ACHN (cell line): ENCODE measurements at regions not wholly inside any gene's neighbourhood (a gene's known extent, or its start where the extent isn't known, plus 50 kb on each side); places are given as distances from the start of the nearest gene placed in this dataset.

Experiments used
- DNase-seq: peaks from one replicate; pipeline ENCODE4 v3.0.0-alpha.2; 2015
- in situ Hi-C: cut with HindIII; loops from 2 replicates; pipeline ENCODE4 v1.10.0; 2017; ENCODE audit warnings: low sequenced_read_pairs, low pct_ligation_motif_present, low pct_unique_long_range_greater_than_20kb

DNA sequence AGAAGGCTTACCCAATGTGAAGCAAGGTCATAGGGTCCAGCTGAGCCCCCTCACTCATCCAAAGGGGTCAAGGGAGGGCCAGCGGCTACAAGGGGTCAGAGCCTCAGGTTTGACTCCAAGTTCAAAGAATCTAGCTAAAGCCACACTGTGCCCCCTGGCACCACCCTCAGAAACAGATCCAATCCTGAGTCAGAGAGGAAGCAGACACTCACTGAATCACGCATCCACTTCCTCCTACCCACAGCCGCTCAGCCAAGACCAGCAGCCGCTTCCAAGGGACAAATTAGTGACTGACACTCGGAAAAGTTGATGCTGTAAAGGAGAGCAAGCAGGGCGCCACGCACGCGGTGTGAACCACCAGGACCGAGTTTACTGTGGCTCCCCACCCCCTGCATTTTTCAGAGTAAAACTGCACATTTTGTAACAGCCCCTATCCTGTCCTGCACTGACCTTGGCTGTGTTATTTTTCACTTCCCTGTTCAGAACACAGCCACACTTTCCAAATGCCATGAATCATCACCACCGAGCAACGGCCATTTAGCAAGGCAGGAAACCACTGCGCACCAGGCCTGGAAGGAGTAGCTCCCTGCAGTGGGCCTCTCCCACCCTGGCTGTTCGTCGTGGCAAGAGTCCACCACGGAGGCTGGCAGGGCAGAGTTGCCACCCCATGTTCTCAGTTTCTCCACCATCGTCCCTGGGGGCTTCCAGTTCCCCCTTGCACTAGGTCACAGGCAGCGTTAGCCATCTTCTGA, 147.8 kb downstream of the TOMM20 start:
- in situ Hi-C loops, result no loop called here
- DNase-seq, result peak; percentile 92

GRCh38 chr1:234980291-234980644, 148.4 kb downstream of the TOMM20 start:
- in situ Hi-C loops, result no loop called here
- peak; percentile 79 for DNase-seq

DNA sequence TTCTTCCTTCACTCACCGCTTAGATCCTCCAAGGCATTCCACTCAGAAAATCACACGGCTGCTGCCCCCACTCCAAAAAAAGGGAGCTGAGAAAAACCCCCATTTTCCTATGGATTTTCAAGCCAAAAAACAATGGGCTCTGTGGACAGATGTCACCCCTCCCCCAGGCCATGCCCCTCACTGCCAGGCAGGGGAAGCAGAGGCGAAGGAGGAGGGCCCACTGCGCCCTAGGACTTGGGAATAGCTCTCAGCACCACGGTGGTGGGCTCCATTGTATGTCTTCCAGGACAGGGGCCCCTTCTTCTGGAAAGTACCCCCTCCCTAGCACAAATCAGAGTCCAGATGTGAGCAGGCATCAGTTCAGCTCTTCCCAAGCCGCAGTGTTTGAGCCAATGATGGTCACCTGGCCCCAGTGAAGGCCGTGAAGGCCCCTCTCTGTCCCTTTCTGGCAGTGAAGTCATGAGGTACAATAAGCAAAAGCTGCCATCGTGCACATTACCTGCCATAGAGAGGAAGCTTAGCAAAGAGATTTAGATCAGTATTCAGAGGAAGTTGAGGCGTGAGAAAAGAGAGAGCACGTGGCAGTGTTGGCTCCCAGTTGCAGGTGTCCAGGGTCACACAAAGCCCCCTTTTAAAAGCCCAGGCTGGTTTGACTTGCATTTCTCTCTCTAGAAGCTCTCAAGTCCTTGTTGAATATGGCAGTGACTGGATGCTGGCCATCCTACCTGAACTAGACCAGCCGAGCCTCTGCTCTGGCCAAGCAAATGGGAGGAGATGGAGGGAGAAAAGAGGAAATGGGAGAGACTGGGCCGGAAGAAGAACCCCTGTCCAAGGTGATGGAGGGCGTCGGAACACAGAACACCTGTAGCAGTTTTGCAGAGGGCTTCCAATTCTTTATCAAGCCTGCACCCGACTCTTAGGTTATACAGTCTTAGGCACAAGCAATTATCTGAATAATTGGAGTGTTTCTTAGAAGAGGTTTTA, 149.0 kb downstream of the TOMM20 start:
- in situ Hi-C loops, result no loop called here

DNA sequence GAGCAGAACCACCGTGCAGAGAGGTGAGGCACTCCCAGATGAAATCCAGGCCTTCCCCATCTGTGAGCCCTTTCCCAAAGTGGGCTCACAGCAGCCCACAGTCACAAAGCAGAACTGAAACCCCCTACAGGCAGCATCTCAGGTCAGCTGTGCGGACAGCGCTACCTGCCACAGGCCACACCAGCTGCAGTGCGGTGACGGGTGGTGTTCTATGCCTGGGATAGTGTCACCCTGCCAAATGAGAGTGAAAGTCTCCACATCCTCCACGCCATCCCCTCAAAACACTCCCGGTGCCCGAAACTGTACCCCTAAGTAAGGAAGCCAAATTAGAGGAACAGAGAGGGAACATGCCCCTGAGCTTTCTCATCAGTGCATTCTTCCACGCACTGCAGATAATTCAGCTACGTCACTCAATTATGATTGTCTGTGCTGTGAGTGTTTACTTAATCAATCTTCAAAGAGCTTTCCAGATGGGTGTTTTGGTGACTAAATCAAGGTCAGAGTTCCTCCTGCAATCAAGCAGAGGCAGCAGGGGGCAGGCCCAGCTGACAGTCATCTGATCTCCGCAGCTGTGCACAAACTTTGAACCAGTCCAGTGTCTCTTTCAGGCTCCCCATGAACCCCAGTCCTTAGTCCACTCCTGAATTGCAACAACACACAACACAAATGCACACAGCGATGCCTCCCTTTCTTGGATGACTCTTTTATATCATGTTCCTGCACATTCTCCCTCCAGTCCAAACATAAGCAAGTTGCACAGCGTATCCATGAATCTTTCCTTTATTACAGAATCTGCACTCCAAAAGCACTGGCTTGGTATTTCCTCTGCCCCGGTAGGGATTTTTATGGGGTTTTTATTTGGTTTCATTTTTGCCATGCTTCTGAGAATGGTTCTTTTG, 150.0 kb downstream of the TOMM20 start:
- in situ Hi-C loops, result no loop called here
- DNase-seq, result no peak

More for the DNA sequence above, 149.0 kb downstream of the TOMM20 start:
- DNase-seq, result no peak

GRCh38 chr1:234977875-234978396, 150.7 kb downstream of the TOMM20 start:
- in situ Hi-C loops, result no loop called here
- no peak for DNase-seq

- no peak for DNase-seq
- in situ Hi-C loops, result no loop called here
Measured at GRCh38 chr1:234976861-234977680, 151.6 kb downstream of the TOMM20 start.

GRCh38 chr1:234975941-234976860, 152.4 kb downstream of the TOMM20 start:
- no peak for DNase-seq
- in situ Hi-C loops, result no loop called here

DNA sequence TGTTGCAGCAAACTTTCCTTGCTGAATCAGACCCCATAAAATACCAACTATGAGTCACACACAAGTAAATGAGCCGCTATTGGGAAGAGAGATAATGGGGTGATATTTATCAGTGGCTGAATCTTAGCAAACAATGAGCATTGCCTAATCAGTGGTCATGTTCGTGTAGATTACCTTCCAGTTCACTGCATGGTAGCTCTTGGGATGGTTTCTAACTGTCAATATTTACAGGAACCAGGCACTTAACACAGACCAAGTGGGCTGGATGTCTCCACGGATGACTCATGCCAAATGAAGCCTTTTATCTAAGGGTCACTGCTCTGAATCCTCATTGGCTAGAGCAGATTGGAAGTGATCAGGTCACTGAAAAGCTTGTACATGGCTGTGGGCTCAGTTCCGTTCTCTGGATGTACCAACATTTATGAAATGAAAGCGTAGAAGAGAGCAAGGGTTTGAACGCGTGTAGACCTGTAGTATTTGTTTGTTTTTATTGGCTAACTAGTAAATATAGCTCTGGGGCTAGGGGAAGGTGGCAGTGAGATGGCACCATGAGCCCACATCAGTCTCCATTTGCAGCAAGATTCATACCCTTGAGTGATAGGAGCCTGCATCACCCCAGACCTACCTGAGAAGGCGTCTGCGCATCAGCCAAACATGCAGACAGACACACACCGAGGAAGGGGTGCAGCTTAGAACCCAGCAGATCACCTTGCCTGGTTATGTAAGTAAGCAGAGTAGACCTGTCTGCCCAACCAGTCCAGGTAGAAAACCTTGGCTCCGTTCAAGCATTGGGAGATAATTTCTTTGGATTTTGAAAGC, 153.3 kb downstream of the TOMM20 start:
- in situ Hi-C loops, result no loop called here
- DNase-seq, result peak; percentile 96

- in situ Hi-C loops, result no loop called here
- DNase-seq, result no peak
Measured at GRCh38 chr1:234973426-234974250, 155.0 kb downstream of the TOMM20 start.

- in situ Hi-C loops, result no loop called here
- DNase-seq, result no peak
Measured at GRCh38 chr1:234972411-234973191, 156.0 kb downstream of the TOMM20 start.

DNA sequence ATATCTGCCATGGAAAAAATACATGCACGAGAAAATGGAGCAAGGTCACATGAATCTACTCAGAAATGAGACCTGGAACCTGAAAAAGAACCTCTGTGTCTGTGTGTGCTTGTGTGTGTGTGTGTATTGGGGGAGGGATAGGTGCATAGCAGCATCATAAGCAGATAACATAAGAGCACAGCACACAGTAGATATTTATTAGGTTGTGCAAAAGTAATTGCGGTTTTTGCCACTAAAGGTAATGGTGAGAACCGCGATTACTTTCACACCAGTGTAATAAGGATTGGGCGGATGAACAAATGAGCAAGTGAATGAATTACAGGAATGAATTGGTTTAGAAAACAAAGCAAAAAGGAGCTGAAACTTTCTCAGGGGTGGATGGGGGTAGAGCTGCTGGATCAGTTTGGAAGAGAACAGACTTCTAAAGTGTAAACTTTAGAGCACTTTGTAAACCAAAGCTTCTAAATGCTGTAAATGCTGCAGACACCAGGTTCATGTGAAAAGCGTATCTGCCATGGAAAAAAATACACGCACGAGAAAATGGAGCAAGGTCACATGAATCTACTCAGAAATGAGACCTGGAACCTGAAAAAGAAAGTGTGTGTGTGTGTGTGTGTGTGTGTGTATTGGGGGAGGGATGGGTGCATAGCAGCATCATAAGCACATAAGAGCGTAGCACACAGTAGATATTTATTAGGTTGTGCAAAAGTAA, 156.9 kb downstream of the TOMM20 start:
- in situ Hi-C loops, result no loop called here
- no peak for DNase-seq

DNA sequence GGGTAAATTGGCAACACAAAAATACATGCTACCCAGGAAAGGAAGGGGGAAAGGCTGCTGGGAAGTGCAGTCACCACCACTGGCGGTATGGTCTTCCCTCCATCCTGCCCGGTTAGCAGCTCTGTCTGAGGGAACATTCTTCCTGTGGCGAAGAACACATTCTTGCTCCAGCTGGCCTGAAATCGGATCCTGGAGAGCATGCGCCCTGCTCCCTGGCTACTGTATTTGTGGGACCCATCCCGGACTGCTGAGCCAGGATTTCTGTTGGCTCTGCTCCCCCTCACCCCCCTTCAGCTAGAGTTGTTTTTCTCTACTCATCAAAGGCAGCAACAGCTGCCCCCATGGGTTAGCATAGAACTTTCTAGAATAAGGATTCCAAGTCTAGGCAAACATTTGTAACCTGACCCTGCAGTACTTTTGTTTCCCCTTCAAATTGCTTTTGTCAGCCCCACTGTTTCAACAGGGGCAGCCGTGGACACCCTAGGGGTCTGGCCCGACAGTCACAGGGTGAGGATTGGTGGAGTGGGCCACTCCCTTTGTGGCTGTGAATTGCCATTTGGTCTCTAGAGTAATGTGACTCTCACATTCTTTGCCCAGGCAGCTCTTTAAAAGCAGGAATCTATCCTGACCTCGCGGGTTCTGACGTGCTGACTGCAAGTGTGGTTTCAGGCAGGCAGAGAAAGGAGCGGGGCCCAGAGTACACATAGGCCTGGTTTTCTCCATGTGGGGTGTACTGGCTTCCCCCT, 157.7 kb downstream of the TOMM20 start:
- in situ Hi-C loops, result no loop called here

DNA sequence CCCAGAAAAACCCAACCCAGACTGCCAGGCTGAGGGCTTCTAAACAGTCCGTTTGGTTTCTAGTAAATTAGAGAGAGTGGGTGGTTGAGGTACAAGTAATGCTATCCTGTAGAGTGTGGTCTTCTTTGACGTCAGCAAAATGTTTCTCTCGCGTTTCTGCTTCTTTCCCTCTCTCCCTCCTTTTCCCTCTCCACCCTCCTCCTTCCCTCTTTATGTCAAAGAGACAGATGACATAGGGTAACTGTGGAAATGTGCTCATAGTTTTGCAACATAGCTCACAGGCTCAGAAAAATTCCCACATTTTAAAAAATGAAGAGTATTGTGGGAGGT, 158.3 kb downstream of the TOMM20 start:
- in situ Hi-C loops, result no loop called here
- DNase-seq, result no peak

More for the DNA sequence above, 157.7 kb downstream of the TOMM20 start:
- no peak for DNase-seq
